HG02852 (cell line): ENCODE measurements at regions not wholly inside any gene's neighbourhood (a gene's known extent, or its start where the extent isn't known, plus 50 kb on each side); places are given as distances from the start of the nearest gene placed in this dataset.

Experiments
- ATAC-seq: cut with Tn5 transposase; IDR thresholded peaks from one replicate; pipeline ENCODE4 v1.9.1; 2021; ENCODE audit warnings: mild to moderate bottlenecking, moderate library complexity; ENCODE audit not compliant: unreplicated experiment

- ATAC-seq: no peak
These were observed 428.3 kb upstream of the CDH6 start for GRCh38 chr5:30765227-30765626.

GRCh38 chr5:30764704-30765103, 428.8 kb upstream of the CDH6 start:
- ATAC-seq: no peak

GRCh38 chr5:30759731-30760130, 433.8 kb upstream of the CDH6 start:
- no peak for ATAC-seq

GRCh38 chr5:30752015-30752414, 441.5 kb upstream of the CDH6 start:
- ATAC-seq: no peak

GRCh38 chr5:30749971-30750370, 443.5 kb upstream of the CDH6 start:
- ATAC-seq: no peak

- no peak for ATAC-seq
These were observed 446.1 kb upstream of the CDH6 start for GRCh38 chr5:30747412-30747811.

GRCh38 chr5:30736669-30737068, 456.8 kb upstream of the CDH6 start:
- no peak for ATAC-seq

GRCh38 chr5:30734118-30734517, 459.4 kb upstream of the CDH6 start:
- ATAC-seq: no peak

GRCh38 chr5:30725073-30725472, 468.4 kb upstream of the CDH6 start:
- no peak for ATAC-seq

GRCh38 chr5:30698217-30698616, 495.3 kb upstream of the CDH6 start:
- ATAC-seq: no peak

- ATAC-seq: no peak
These were observed 500.2 kb upstream of the CDH6 start for GRCh38 chr5:30693326-30693725.

- ATAC-seq: no peak
These were observed 502.6 kb upstream of the CDH6 start for GRCh38 chr5:30690931-30691330.

- ATAC-seq: no peak
These were observed 506.0 kb upstream of the CDH6 start for GRCh38 chr5:30687461-30687860.

GRCh38 chr5:30686530-30686929, 507.0 kb upstream of the CDH6 start:
- ATAC-seq: no peak

- ATAC-seq: no peak
These were observed 517.2 kb upstream of the CDH6 start for GRCh38 chr5:30676223-30676840.

- no peak for ATAC-seq
These were observed 526.2 kb upstream of the CDH6 start for GRCh38 chr5:30667293-30667692.

- no peak for ATAC-seq
These were observed 530.0 kb upstream of the CDH6 start for GRCh38 chr5:30663536-30663935.

- ATAC-seq: no peak
These were observed 531.1 kb upstream of the CDH6 start for GRCh38 chr5:30662373-30662772.

- no peak for ATAC-seq
These were observed 531.8 kb upstream of the CDH6 start for GRCh38 chr5:30661730-30662129.

- ATAC-seq: no peak
These were observed 534.1 kb upstream of the CDH6 start for GRCh38 chr5:30659417-30659816.

GRCh38 chr5:30650311-30650710, 543.2 kb upstream of the CDH6 start:
- ATAC-seq: no peak

GRCh38 chr5:30638899-30639298, 554.6 kb upstream of the CDH6 start:
- ATAC-seq: no peak

- no peak for ATAC-seq
These were observed 565.5 kb upstream of the CDH6 start for GRCh38 chr5:30627945-30628344.
